NOMO-1 treated with DMSO at 0.1 percent for 48 hours (cell line): ENCODE measurements at regions not wholly inside any gene's neighbourhood (a gene's known extent, or its start where the extent isn't known, plus 50 kb on each side); places are given as distances from the start of the nearest gene placed in this dataset.
"Not testable (repeated sequence)": the region's sequence is repeated elsewhere in the genome, so short reads cannot be mapped to it uniquely, and the experiment has no call there.

Source experiments
- DNase-seq: peaks from one replicate; lab custom pipeline; 2025; ENCODE audit not compliant: unreplicated experiment; lab: John Stamatoyannopoulos, UW

DNA sequence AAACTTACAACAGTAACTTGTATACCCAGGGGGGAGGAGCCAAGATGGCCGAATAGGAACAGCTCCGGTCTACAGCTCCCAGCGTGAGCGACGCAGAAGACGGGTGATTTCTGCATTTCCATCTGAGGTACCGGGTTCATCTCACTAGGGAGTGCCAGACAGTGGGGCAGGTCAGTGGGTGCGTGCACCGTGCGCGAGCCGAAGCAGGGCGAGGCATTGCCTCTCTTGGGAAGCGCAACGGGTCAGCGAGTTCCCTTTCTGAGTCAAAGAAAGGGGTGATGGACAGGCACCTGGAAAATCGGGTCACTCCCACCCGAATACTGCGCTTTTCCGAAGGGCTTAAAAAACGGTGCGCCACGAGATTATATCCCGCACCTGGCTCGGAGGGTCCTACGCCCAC is 278.8 kb downstream of the FAM47B start:
- not testable (repeated sequence) for DNase-seq

DNA sequence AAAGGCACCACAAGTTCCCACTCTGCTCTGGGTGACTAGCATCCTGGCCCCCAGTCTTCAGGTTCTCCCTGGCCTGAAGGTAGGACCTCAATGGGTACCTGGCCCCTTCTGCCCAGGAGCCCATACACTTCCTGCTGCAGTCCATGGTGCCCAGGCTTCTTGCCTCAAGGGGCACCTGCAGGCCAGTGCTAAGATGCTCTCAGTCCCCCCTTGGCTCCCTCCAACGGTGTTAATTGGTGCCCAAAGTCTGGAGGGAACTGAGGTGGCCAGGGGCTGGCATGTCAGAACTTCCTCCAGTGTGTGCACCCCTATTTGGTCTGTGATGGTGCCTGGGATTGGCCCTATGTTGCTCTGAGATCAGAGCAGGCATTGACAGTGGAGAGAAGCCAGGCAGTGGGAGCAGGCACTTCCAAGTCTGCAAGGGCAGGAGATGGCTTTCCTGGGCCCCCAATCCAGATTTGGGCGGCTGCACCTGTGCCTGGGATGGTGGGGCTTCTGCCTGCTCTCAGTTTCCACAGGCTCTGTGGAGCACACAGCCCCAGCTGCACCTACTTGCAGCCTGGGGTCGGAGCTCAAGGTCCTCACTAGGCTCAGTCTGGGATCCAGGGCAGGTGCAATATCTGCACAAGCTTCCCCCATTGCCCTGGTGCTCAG is 301.6 kb downstream of the FAM47B start:
- no peak for DNase-seq

- no peak for DNase-seq
Measured at GRCh38 chrX:35244796-35245508, 302.4 kb downstream of the FAM47B start.

GRCh38 chrX:35251226-35251625 is 308.6 kb downstream of the FAM47B start:
- DNase-seq = no peak

GRCh38 chrX:35276115-35276514 is 333.5 kb downstream of the FAM47B start:
- DNase-seq = no peak

- DNase-seq = no peak
Measured at GRCh38 chrX:35285289-35285962, 342.8 kb downstream of the FAM47B start.

DNA sequence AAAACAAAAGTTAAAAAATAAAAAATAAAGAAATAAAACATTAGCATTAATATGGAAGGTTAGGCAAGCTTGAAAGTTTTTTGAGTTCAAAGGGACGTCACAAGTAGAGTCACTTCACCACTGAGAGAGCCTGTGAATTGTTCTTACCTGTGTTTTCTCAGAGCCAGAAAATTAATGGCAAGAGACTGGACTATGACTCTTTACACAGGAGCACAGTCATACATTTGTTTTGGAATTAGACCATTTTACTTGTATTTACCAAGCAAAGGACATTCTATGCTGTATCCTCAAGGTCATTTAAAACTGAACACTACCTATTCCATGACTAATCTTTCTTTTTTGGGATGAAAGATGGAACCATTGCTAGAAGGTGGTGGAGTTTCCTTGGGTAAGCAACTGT is 346.1 kb downstream of the FAM47B start:
- no peak for DNase-seq

GRCh38 chrX:35289952-35290351 is 347.4 kb downstream of the FAM47B start:
- peak; percentile 90 for DNase-seq

DNA sequence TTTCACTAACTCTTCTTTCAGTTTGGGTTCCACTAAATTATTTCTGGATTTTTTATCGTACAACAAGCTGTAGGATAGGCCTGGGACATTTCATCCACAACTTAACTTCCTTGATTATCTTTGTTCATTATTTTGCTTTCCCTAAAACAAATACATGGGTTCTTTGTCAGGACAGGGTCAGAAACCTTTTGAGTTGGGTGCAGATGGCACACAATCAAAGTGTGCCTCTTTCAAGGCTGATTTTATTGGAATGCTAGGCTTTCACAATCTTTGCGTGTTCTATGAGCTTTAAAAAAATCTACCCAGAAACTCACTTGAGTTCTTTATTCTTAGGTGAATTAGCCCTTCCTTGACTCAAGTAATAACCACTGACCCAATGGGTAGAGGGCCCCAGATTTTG is 348.4 kb downstream of the FAM47B start:
- DNase-seq = no peak

DNA sequence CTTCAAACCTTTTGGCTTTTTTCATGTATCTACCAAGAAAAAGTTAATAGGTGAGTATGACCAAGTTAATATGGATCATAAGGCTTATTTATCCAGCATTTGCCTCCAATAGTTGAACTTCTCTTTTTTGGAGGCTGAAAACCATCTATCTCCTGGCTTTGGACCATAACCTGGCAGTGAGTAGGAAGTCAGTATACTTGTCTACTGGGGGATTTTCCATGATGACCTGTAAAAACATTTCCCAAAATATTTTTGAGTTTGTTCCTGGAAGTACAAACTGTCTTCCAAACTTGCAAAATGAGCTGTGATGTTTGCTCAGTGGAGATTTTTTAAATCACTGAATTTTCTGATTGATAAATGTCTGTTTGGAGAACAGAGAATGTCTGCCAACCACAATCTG is 349.9 kb downstream of the FAM47B start:
- DNase-seq = no peak

GRCh38 chrX:35305037-35305436 is 362.4 kb downstream of the FAM47B start:
- not testable (repeated sequence) for DNase-seq

- no peak for DNase-seq
Measured at GRCh38 chrX:35339796-35340195, 397.2 kb downstream of the FAM47B start.

- DNase-seq = no peak
Measured at GRCh38 chrX:35340465-35340864, 397.9 kb downstream of the FAM47B start.

DNA sequence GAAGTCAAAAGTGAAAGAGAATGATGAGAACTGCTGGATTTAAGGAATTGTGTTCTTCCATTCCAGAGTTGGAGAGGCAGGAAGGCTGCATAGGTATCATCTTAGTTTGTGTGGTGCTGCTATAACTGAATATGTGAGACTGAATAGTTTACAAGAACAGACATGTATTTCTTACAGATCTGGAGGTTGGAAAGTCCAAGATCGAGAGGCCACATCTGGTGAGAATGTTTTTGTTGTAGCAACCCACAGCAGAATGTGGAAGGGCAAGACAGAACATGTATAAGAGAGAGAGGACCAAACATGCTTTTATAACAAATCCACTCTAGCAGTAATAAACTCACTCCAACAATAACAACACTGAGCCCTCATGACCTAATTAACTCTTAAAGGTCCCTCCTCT is 408.6 kb downstream of the FAM47B start:
- no peak for DNase-seq

DNA sequence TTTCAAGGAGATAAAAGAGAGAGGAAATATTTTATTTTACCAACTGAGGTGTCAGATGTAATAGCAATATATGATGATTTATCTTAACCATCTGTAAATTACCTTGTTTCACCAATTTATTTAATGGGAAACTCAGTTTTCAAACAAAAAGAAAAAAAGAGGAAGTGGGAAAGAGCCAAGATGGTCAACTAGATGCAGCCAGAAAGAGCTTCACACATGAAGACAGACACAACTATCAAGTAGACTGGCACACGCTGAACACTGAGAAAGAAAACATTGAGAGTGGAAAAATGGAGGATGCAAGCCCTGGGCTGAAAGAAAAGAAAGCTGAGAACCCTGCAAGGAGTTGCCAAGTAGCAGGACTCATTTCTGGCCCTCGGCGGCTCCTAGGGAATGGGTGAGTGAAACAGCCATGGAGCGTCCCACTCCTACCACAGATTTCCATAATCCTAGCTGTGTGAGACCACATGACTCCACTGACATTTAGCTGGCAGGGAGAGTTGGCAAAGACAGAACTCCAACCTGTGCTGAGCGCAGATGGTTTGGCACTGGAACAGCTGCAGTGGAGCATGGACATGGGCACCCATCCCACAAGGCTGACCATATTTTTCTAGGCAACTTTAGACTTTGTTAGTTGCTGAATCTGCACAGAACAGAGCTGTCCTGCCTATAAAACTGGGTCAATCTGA is 409.3 kb downstream of the FAM47B start:
- peak; percentile 7 for DNase-seq

- DNase-seq = no peak
Measured at GRCh38 chrX:35357656-35358055, 415.1 kb downstream of the FAM47B start.

DNA sequence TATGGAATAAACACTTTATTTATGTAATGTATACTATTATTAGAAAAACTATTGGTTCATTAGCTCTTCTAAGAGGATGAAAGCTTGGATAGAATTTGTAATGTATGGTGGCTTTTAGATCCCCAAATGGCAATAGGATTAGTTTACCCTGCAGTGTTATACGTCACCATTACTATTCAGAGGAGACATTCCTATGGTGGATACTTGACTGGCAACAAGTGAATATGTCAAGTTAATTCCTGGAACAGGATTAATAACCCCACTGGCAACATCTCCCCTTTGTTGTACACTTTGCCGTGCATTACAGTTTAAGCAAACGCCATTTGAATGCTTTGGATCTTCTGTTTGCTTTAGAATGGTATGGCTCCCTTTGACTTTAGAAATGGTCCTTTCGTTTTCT is 420.3 kb downstream of the FAM47B start:
- DNase-seq = no peak

- DNase-seq = no peak
Measured at GRCh38 chrX:35374116-35374515, 424.0 kb upstream of the MAGEB16 start.

- peak; percentile 39 for DNase-seq
Measured at GRCh38 chrX:35380808-35381700, 417.1 kb upstream of the MAGEB16 start.

DNA sequence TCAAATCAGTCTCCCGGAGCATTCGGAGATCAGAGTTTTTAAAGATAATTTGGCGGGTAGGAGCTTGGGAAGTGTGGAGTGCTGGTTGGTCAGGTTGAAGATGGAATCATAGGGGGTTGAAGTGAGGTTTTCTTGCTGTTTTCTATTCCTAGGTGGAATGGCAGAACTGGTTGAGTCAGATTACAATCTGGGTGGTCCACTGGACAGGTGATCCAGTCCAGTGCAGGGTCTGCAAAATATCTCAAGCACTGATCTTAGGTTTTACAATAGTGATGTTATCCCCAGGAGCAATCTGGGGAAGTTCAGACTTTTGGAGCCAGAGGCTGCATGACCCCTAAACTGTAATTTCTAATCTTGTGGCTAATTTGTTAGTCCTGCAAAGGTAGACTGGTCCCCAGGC is 416.4 kb upstream of the MAGEB16 start:
- DNase-seq = not testable (repeated sequence)

DNA sequence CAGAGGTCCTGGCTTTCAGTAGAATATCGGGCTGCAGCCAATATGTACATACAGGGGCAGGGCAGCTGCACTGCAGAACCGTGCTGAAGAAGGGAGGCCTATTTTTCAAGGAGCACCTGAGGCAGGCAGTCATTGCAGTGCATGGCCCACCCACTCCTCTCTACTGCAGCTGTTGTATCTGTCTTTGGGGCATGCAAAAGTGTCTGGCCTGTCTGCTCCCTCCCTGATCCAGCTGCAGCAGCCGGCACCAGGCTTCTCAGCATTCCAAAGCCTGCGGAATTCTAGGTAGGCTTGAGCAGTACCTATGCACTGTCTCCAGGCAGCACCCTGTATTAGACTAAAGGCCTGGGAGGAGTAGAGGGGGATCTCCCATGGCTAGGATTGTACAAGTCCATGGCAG is 415.2 kb upstream of the MAGEB16 start:
- no peak for DNase-seq
